ENCODE measurements at regions not wholly inside any gene's neighbourhood (a gene's known extent, or its start where the extent isn't known, plus 50 kb on each side); places are given as distances from the start of the nearest gene placed in this dataset.

GRCh38 chr12:42857106-42857505 is 267.6 kb upstream of the PRICKLE1 start:
- H3K4me1 Mint-ChIP-seq, result no peaks in the 10 kb centered on the region
- ChIA-PET POLR2A (no interaction called here), CTCF (no interaction called here)
- H3K4me3 Mint-ChIP-seq, result no peak overlapping the region
- DNase-seq, result no peak
- no peaks in the 10 kb centered on the region for H3K9me3 Mint-ChIP-seq
- H3K27ac Mint-ChIP-seq, result no peak overlapping the region
- H3K36me3 Mint-ChIP-seq (ENCODE audit: low read depth), result no peaks in the 10 kb centered on the region
- no peaks in the 10 kb centered on the region for H3K27me3 Mint-ChIP-seq

GRCh38 chr12:42855362-42855950 is 265.9 kb upstream of the PRICKLE1 start:
- CTCF ChIA-PET, result no interaction called here

GRCh38 chr12:42854826-42855225 is 265.3 kb upstream of the PRICKLE1 start:
- H3K9me3 Mint-ChIP-seq, result no peaks in the 10 kb centered on the region
- H3K27me3 Mint-ChIP-seq, result no peaks in the 10 kb centered on the region
- H3K27ac Mint-ChIP-seq, result no peak overlapping the region
- ChIA-PET POLR2A (no interaction called here), CTCF (no interaction called here)
- no peak overlapping the region for H3K4me3 Mint-ChIP-seq
- no peak for DNase-seq
- no peaks in the 10 kb centered on the region for H3K36me3 Mint-ChIP-seq (ENCODE audit: low read depth)
- no peaks in the 10 kb centered on the region for H3K4me1 Mint-ChIP-seq

More at GRCh38 chr12:42855362-42855950, 265.9 kb upstream of the PRICKLE1 start:
- Mint-ChIP-seq H3K9me3 (no peaks in the 10 kb centered on the region), H3K4me1 (no peaks in the 10 kb centered on the region), H3K27ac (no peak overlapping the region), H3K36me3 (ENCODE audit: low read depth) (no peaks in the 10 kb centered on the region), H3K27me3 (no peaks in the 10 kb centered on the region), H3K4me3 (no peak overlapping the region)
- DNase-seq, result no peak
- POLR2A ChIA-PET, result no interaction called here

- CTCF ChIA-PET, result no interaction called here
- POLR2A ChIA-PET, result no interaction called here
- no peaks in the 10 kb centered on the region for H3K9me3 Mint-ChIP-seq
- no peak for DNase-seq
- H3K36me3 Mint-ChIP-seq (ENCODE audit: low read depth), result no peaks in the 10 kb centered on the region
- no peak overlapping the region for H3K27ac Mint-ChIP-seq
- no peaks in the 10 kb centered on the region for H3K27me3 Mint-ChIP-seq
- no peak overlapping the region for H3K4me3 Mint-ChIP-seq
- H3K4me1 Mint-ChIP-seq, result no peaks in the 10 kb centered on the region
Observed at GRCh38 chr12:42854208-42854607, 264.7 kb upstream of the PRICKLE1 start.

- CTCF ChIA-PET, result no interaction called here
- Mint-ChIP-seq H3K4me3 (no peak overlapping the region), H3K27ac (no peak overlapping the region), H3K36me3 (ENCODE audit: low read depth) (no peaks in the 10 kb centered on the region), H3K9me3 (no peaks in the 10 kb centered on the region), H3K27me3 (no peaks in the 10 kb centered on the region), H3K4me1 (no peaks in the 10 kb centered on the region)
- DNase-seq, result no peak
- POLR2A ChIA-PET, result no interaction called here
Observed at GRCh38 chr12:42853370-42854140, 264.0 kb upstream of the PRICKLE1 start.

- no peak overlapping the region for H3K27ac Mint-ChIP-seq
- ChIA-PET POLR2A (no interaction called here), CTCF (no interaction called here)
- H3K4me3 Mint-ChIP-seq, result no peak overlapping the region
- no peaks in the 10 kb centered on the region for H3K27me3 Mint-ChIP-seq
- no peaks in the 10 kb centered on the region for H3K36me3 Mint-ChIP-seq (ENCODE audit: low read depth)
- H3K9me3 Mint-ChIP-seq, result no peaks in the 10 kb centered on the region
- no peak for DNase-seq
- H3K4me1 Mint-ChIP-seq, result no peaks in the 10 kb centered on the region
Observed at GRCh38 chr12:42846782-42847181, 257.2 kb upstream of the PRICKLE1 start.

GRCh38 chr12:42834062-42834461 is 244.5 kb upstream of the PRICKLE1 start:
- H3K36me3 Mint-ChIP-seq (ENCODE audit: low read depth), result no peaks in the 10 kb centered on the region
- no peaks in the 10 kb centered on the region for H3K27me3 Mint-ChIP-seq
- no peak for DNase-seq
- no peak overlapping the region for H3K4me3 Mint-ChIP-seq
- CTCF ChIA-PET, result no interaction called here
- POLR2A ChIA-PET, result no interaction called here
- H3K9me3 Mint-ChIP-seq, result peaks cover 2% of the 10 kb centered on the region
- H3K27ac Mint-ChIP-seq, result no peak overlapping the region
- no peaks in the 10 kb centered on the region for H3K4me1 Mint-ChIP-seq

- CTCF ChIA-PET, result no interaction called here
- Mint-ChIP-seq H3K27me3 (no peaks in the 10 kb centered on the region), H3K36me3 (ENCODE audit: low read depth) (no peaks in the 10 kb centered on the region), H3K27ac (no peak overlapping the region), H3K9me3 (no peaks in the 10 kb centered on the region), H3K4me3 (no peak overlapping the region), H3K4me1 (no peaks in the 10 kb centered on the region)
- DNase-seq, result no peak
- POLR2A ChIA-PET, result no interaction called here
Observed at GRCh38 chr12:42828836-42829235, 239.3 kb upstream of the PRICKLE1 start.

GRCh38 chr12:42824327-42824726 is 234.8 kb upstream of the PRICKLE1 start:
- CTCF ChIA-PET, result no interaction called here
- Mint-ChIP-seq H3K27me3 (no peaks in the 10 kb centered on the region), H3K9me3 (no peaks in the 10 kb centered on the region), H3K4me3 (no peak overlapping the region), H3K4me1 (no peaks in the 10 kb centered on the region), H3K27ac (no peak overlapping the region), H3K36me3 (ENCODE audit: low read depth) (no peaks in the 10 kb centered on the region)
- POLR2A ChIA-PET, result no interaction called here
- no peak for DNase-seq

GRCh38 chr12:42823679-42824078 is 234.1 kb upstream of the PRICKLE1 start:
- Mint-ChIP-seq H3K9me3 (no peaks in the 10 kb centered on the region), H3K4me3 (no peak overlapping the region), H3K27ac (no peak overlapping the region), H3K36me3 (ENCODE audit: low read depth) (no peaks in the 10 kb centered on the region), H3K27me3 (no peaks in the 10 kb centered on the region), H3K4me1 (no peaks in the 10 kb centered on the region)
- CTCF ChIA-PET, result no interaction called here
- no peak for DNase-seq
- POLR2A ChIA-PET, result no interaction called here

GRCh38 chr12:42819846-42820245 is 230.3 kb upstream of the PRICKLE1 start:
- POLR2A ChIA-PET, result no interaction called here

GRCh38 chr12:42815068-42815467 is 225.5 kb upstream of the PRICKLE1 start:
- H3K36me3 Mint-ChIP-seq (ENCODE audit: low read depth), result no peaks in the 10 kb centered on the region
- no peaks in the 10 kb centered on the region for H3K4me1 Mint-ChIP-seq
- no peak overlapping the region for H3K27ac Mint-ChIP-seq
- ChIA-PET POLR2A (no interaction called here), CTCF (no interaction called here)
- no peak for DNase-seq
- no peaks in the 10 kb centered on the region for H3K9me3 Mint-ChIP-seq
- no peak overlapping the region for H3K4me3 Mint-ChIP-seq
- no peaks in the 10 kb centered on the region for H3K27me3 Mint-ChIP-seq

More at GRCh38 chr12:42819846-42820245, 230.3 kb upstream of the PRICKLE1 start:
- Mint-ChIP-seq H3K4me3 (no peak overlapping the region), H3K9me3 (no peaks in the 10 kb centered on the region), H3K27me3 (no peaks in the 10 kb centered on the region), H3K36me3 (ENCODE audit: low read depth) (no peaks in the 10 kb centered on the region), H3K27ac (no peak overlapping the region), H3K4me1 (no peaks in the 10 kb centered on the region)
- CTCF ChIA-PET, result no interaction called here
- DNase-seq, result no peak

GRCh38 chr12:42812871-42813270 is 223.3 kb upstream of the PRICKLE1 start:
- Mint-ChIP-seq H3K4me1 (no peaks in the 10 kb centered on the region), H3K4me3 (no peak overlapping the region), H3K27ac (no peak overlapping the region), H3K9me3 (no peaks in the 10 kb centered on the region), H3K27me3 (no peaks in the 10 kb centered on the region), H3K36me3 (ENCODE audit: low read depth) (no peaks in the 10 kb centered on the region)
- POLR2A ChIA-PET, result no interaction called here
- DNase-seq, result no peak
- CTCF ChIA-PET, result no interaction called here

- Mint-ChIP-seq H3K4me1 (no peaks in the 10 kb centered on the region), H3K27me3 (no peaks in the 10 kb centered on the region), H3K27ac (no peak overlapping the region), H3K9me3 (no peaks in the 10 kb centered on the region), H3K4me3 (no peak overlapping the region), H3K36me3 (ENCODE audit: low read depth) (no peaks in the 10 kb centered on the region)
- no peak for DNase-seq
- POLR2A ChIA-PET, result no interaction called here
- CTCF ChIA-PET, result no interaction called here
Observed at GRCh38 chr12:42812086-42812485, 222.5 kb upstream of the PRICKLE1 start.
